H1 (cell line): ENCODE measurements at regions not wholly inside any gene's neighbourhood (a gene's known extent, or its start where the extent isn't known, plus 50 kb on each side); places are given as distances from the start of the nearest gene placed in this dataset.

ENCODE experiments used
- BRCA1 ChIP-seq: IDR thresholded peaks from 2 replicates; pipeline ENCODE4 v1.6.1; 2012; ENCODE audit warnings: low read depth, low read length, improper control_type of control experiment
- CTCF ChIP-seq, 3 experiments: IDR thresholded peaks; 1 replicate in 2 of 3; 2 replicates in 1 of 3; pipeline versions ENCODE4 v1.5.1 to v1.6.1; 2011; ENCODE audit warnings: low read length in 3 of 3, mild to moderate bottlenecking in 3 of 3, inconsistent platforms in 2 of 3, low read depth in 1 of 3, moderate library complexity in 1 of 3; ENCODE audit not compliant: insufficient read depth in 1 of 3; ENCODE audit errors: control extremely low read depth in 1 of 3
- EZH2 ChIP-seq: fragments of 200-600 bp; sonication (generic); IDR thresholded peaks from 2 replicates; pipeline ENCODE4 v1.7.1; 2012; ENCODE audit warnings: low read depth, mild to moderate bottlenecking, moderate library complexity, low read length, inconsistent platforms; ENCODE audit not compliant: severe bottlenecking
- FOSL1 ChIP-seq: IDR thresholded peaks from 2 replicates; pipeline ENCODE4 v1.6.1; 2011; ENCODE audit warnings: mild to moderate bottlenecking, low read depth, low read length, moderate library complexity; ENCODE audit not compliant: insufficient read depth
- GABPA ChIP-seq: IDR thresholded peaks from 2 replicates; pipeline ENCODE4 v1.6.1; 2011; ENCODE audit warnings: mild to moderate bottlenecking, low read length, moderate library complexity, borderline replicate concordance; ENCODE audit not compliant: insufficient read depth
- POLR2A ChIP-seq, 2 experiments: IDR thresholded peaks; 1 replicate in 1 of 2; 2 replicates in 1 of 2; pipeline ENCODE4 v1.6.1; 2011; ENCODE audit warnings: low read depth in 2 of 2, low read length in 2 of 2, mild to moderate bottlenecking in 2 of 2; ENCODE audit errors: control extremely low read depth in 1 of 2
- POLR2AphosphoS5 ChIP-seq: IDR thresholded peaks from 2 replicates; pipeline ENCODE4 v1.6.1; 2011; ENCODE audit warnings: low read depth, low read length
- SRF ChIP-seq: IDR thresholded peaks from 2 replicates; pipeline ENCODE4 v1.6.1; 2011; ENCODE audit warnings: mild to moderate bottlenecking, low read depth, low read length, moderate library complexity
- SUZ12 ChIP-seq: fragments of 200-600 bp; sonication (generic); IDR thresholded peaks from 2 replicates; pipeline ENCODE4 v1.6.1; 2012; ENCODE audit warnings: mild to moderate bottlenecking, inconsistent platforms, low read length, moderate library complexity, mixed read lengths
- YY1 ChIP-seq: IDR thresholded peaks from 2 replicates; pipeline ENCODE4 v1.6.1; 2011; ENCODE audit warnings: low read depth, mild to moderate bottlenecking, low read length
- ZNF274 ChIP-seq: IDR thresholded peaks from 2 replicates; pipeline ENCODE4 v1.7.0; 2012; ENCODE audit warnings: low read length, borderline replicate concordance; ENCODE audit errors: extremely low read depth

- TF ChIP-seq CTCF (IDR thresholded peaks at IDR 0.05; ENCODE audit: control extremely low read depth in 1 of 3, insufficient read depth in 1 of 3, low read depth in 1 of 3, low read length in 3 of 3) (no peak), EZH2 (no peak), ZNF274 (no peak), GABPA (no peak), SUZ12 (no peak), FOSL1 (no peak), YY1 (no peak), POLR2A (IDR thresholded peaks at IDR 0.05; ENCODE audit: control extremely low read depth in 1 of 2, low read depth in 2 of 2, low read length in 2 of 2) (no peak), SRF (no peak), POLR2AphosphoS5 (no peak), BRCA1 (no peak)
Observed at GRCh38 chr5:104247260-104247659, 684.7 kb upstream of the NUDT12 start.
